Myocyte (in vitro differentiated cells): ENCODE measurements at regions not wholly inside any gene's neighbourhood (a gene's known extent, or its start where the extent isn't known, plus 50 kb on each side); places are given as distances from the start of the nearest gene placed in this dataset.

Experiments
- DNase-seq: peaks from one replicate; pipeline ENCODE4 v3.0.0-alpha.2; 2012; ENCODE audit warnings: low read depth

GRCh38 chr2:43171789-43172188 lies 54.6 kb downstream of the ZFP36L2 start:
- DNase-seq, result peak; percentile 79

- DNase-seq, result no peak
These were observed 55.9 kb downstream of the ZFP36L2 start for GRCh38 chr2:43170405-43171105.

GRCh38 chr2:43169987-43170386 lies 56.4 kb downstream of the ZFP36L2 start:
- DNase-seq, result no peak

GRCh38 chr2:43169099-43169945 lies 57.1 kb downstream of the ZFP36L2 start:
- no peak for DNase-seq

GRCh38 chr2:43168016-43168369 lies 58.4 kb downstream of the ZFP36L2 start:
- no peak for DNase-seq

- no peak for DNase-seq
These were observed 60.9 kb downstream of the ZFP36L2 start for GRCh38 chr2:43165378-43166069.

- DNase-seq, result no peak
These were observed 61.7 kb downstream of the ZFP36L2 start for GRCh38 chr2:43164686-43165085.

- DNase-seq, result no peak
These were observed 62.7 kb downstream of the ZFP36L2 start for GRCh38 chr2:43163584-43164270.

- no peak for DNase-seq
These were observed 64.0 kb downstream of the ZFP36L2 start for GRCh38 chr2:43162511-43162776.

GRCh38 chr2:43161650-43162510 lies 64.5 kb downstream of the ZFP36L2 start:
- DNase-seq, result no peak

- DNase-seq, result no peak
These were observed 65.6 kb downstream of the ZFP36L2 start for GRCh38 chr2:43160778-43161177.

GRCh38 chr2:43159797-43160196 lies 66.6 kb downstream of the ZFP36L2 start:
- no peak for DNase-seq

- DNase-seq, result peak; percentile 62
These were observed 68.0 kb downstream of the ZFP36L2 start for GRCh38 chr2:43158259-43158880.

GRCh38 chr2:43157506-43158246 lies 68.7 kb downstream of the ZFP36L2 start:
- DNase-seq, result no peak

GRCh38 chr2:43155851-43156411 lies 70.5 kb downstream of the ZFP36L2 start:
- no peak for DNase-seq

- no peak for DNase-seq
These were observed 71.7 kb downstream of the ZFP36L2 start for GRCh38 chr2:43154685-43155084.

GRCh38 chr2:43152741-43153647 lies 73.4 kb downstream of the ZFP36L2 start:
- DNase-seq, result no peak

- no peak for DNase-seq
These were observed 74.2 kb downstream of the ZFP36L2 start for GRCh38 chr2:43152186-43152585.
